GM21515 (cell line): ENCODE measurements at regions not wholly inside any gene's neighbourhood (a gene's known extent, or its start where the extent isn't known, plus 50 kb on each side); places are given as distances from the start of the nearest gene placed in this dataset.
A peak's percentile ranks its signal among the peaks of the same experiment; 100 is the strongest.
"Not testable (repeated sequence)": the region's sequence is repeated elsewhere in the genome, so short reads cannot be mapped to it uniquely, and the experiment has no call there.

ENCODE experiments used
- ATAC-seq: cut with Tn5 transposase; IDR thresholded peaks from one replicate; pipeline ENCODE4 v1.9.1; 2021; ENCODE audit not compliant: unreplicated experiment

GRCh38 chr2:182548031-182548950 is 121.5 kb upstream of the PDE1A start:
- no peak for ATAC-seq

- no peak for ATAC-seq
Observed at GRCh38 chr2:182550234-182550633, 123.4 kb upstream of the PDE1A start.

- not testable (repeated sequence) for ATAC-seq
Observed at GRCh38 chr2:182552232-182552631, 125.4 kb upstream of the PDE1A start.

GRCh38 chr2:182552785-182553184 is 125.9 kb upstream of the PDE1A start:
- not testable (repeated sequence) for ATAC-seq

- ATAC-seq = peak; percentile 99
Observed at GRCh38 chr2:182553483-182553882, 126.6 kb upstream of the PDE1A start.

- no peak for ATAC-seq
Observed at GRCh38 chr2:182554950-182555349, 128.1 kb upstream of the PDE1A start.

GRCh38 chr2:182558564-182558963 is 131.7 kb upstream of the PDE1A start:
- no peak for ATAC-seq

GRCh38 chr2:182559623-182560022 is 132.8 kb upstream of the PDE1A start:
- ATAC-seq = no peak

GRCh38 chr2:182565911-182566567 is 139.2 kb upstream of the PDE1A start:
- no peak for ATAC-seq

GRCh38 chr2:182573553-182573952 is 142.5 kb upstream of the DNAJC10 start:
- no peak for ATAC-seq

- no peak for ATAC-seq
Observed at GRCh38 chr2:182577816-182578215, 138.2 kb upstream of the DNAJC10 start.

GRCh38 chr2:182581196-182581935 is 134.7 kb upstream of the DNAJC10 start:
- ATAC-seq = no peak

- ATAC-seq = no peak
Observed at GRCh38 chr2:182584462-182584861, 131.6 kb upstream of the DNAJC10 start.

GRCh38 chr2:182585001-182585400 is 131.1 kb upstream of the DNAJC10 start:
- no peak for ATAC-seq

GRCh38 chr2:182585430-182585829 is 130.6 kb upstream of the DNAJC10 start:
- ATAC-seq = no peak

GRCh38 chr2:182586426-182586825 is 129.6 kb upstream of the DNAJC10 start:
- ATAC-seq = no peak

GRCh38 chr2:182587831-182588230 is 128.2 kb upstream of the DNAJC10 start:
- ATAC-seq = no peak

GRCh38 chr2:182589121-182589520 is 126.9 kb upstream of the DNAJC10 start:
- ATAC-seq = no peak

GRCh38 chr2:182591774-182592173 is 124.3 kb upstream of the DNAJC10 start:
- no peak for ATAC-seq

- ATAC-seq = no peak
Observed at GRCh38 chr2:182592691-182593393, 123.2 kb upstream of the DNAJC10 start.

- no peak for ATAC-seq
Observed at GRCh38 chr2:182593394-182593975, 122.6 kb upstream of the DNAJC10 start.
